Calu3 (cell line): ENCODE measurements at regions not wholly inside any gene's neighbourhood (a gene's known extent, or its start where the extent isn't known, plus 50 kb on each side); places are given as distances from the start of the nearest gene placed in this dataset.

ENCODE experiments used
- BruUV-seq: library from RNA; stranded (reverse); fragments of 400-500 nt; replicated peaks from 2 replicates; lab custom pipeline; 2021; lab: Mats Ljungman, UMichigan
- CTCF ChIA-PET: fragments of 300-600 bp; sonication (Branson Sonifier 250); formaldehyde crosslinking; loops from one replicate; lab custom pipeline; 2022; ENCODE audit warnings: antibody characterized with exemption; lab: Charles Lee
- DNase-seq: peaks from one replicate; pipeline ENCODE4 v3.0.0; 2022
- H3K27ac Mint-ChIP-seq: one replicate; pipeline ENCODE4 v1.8.0; 2022; ENCODE audit warnings: mixed read lengths; ENCODE audit not compliant: unreplicated experiment
- H3K27me3 Mint-ChIP-seq: one replicate; pipeline ENCODE4 v1.8.0; 2022; ENCODE audit warnings: mixed read lengths; ENCODE audit not compliant: unreplicated experiment
- H3K36me3 Mint-ChIP-seq: one replicate; pipeline ENCODE4 v1.8.0; 2022; ENCODE audit warnings: mild to moderate bottlenecking, moderate library complexity, mixed read lengths; ENCODE audit not compliant: insufficient read depth, unreplicated experiment
- H3K4me1 Mint-ChIP-seq: one replicate; pipeline ENCODE4 v1.8.0; 2022; ENCODE audit warnings: mild to moderate bottlenecking, low read depth, mixed read lengths; ENCODE audit not compliant: unreplicated experiment
- H3K4me3 Mint-ChIP-seq: one replicate; pipeline ENCODE4 v1.8.0; 2022; ENCODE audit warnings: mild to moderate bottlenecking, low read depth, moderate library complexity, mixed read lengths; ENCODE audit not compliant: unreplicated experiment
- H3K9me3 Mint-ChIP-seq: one replicate; pipeline ENCODE4 v1.8.0; 2022; ENCODE audit warnings: low read depth, mixed read lengths; ENCODE audit not compliant: unreplicated experiment
- intact Hi-C: fragments of 100-400 bp; cut with micrococcal nuclease; formaldehyde crosslinking; loops from one replicate; pipeline ENCODE4 v1.10.0; 2022; ENCODE audit not compliant: unreplicated experiment
- TF ChIP-seq, protein P1 (sequence below): fragments of 200-600 bp; IDR thresholded peaks from one replicate; pipeline ENCODE4 v1.8.0; 2022; ENCODE audit warnings: antibody characterized with exemption; ENCODE audit not compliant: unreplicated experiment

DNA sequence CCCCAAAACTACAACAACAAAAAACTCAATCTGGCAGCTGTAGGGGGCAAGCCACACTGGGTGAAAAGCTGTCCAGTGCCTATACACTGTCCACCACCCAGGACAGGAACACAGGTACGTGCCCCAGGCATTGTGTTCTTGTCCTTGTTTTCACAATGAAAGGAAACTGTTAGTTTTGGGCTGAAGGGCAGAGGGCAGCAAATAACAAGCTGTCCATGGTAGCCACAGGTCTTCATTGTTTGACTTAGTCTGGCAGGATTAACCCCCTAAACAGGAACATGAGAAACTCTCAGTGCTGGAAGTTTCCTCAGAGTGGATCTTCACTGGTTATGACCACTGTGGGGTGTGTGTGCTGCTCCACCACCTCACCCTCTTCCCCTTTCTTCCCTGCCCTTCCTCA, 224.6 kb upstream of the N4BP1 start:
- DNase-seq = no peak
- CTCF ChIA-PET = no interaction called here
- H3K9me3 Mint-ChIP-seq = peaks cover 2% of the 10 kb centered on the region
- no peak overlapping the region for H3K27ac Mint-ChIP-seq
- BruUV-seq = no TSS peak
- H3K4me3 Mint-ChIP-seq = no peak overlapping the region
- TF ChIP-seq, protein P1, sequence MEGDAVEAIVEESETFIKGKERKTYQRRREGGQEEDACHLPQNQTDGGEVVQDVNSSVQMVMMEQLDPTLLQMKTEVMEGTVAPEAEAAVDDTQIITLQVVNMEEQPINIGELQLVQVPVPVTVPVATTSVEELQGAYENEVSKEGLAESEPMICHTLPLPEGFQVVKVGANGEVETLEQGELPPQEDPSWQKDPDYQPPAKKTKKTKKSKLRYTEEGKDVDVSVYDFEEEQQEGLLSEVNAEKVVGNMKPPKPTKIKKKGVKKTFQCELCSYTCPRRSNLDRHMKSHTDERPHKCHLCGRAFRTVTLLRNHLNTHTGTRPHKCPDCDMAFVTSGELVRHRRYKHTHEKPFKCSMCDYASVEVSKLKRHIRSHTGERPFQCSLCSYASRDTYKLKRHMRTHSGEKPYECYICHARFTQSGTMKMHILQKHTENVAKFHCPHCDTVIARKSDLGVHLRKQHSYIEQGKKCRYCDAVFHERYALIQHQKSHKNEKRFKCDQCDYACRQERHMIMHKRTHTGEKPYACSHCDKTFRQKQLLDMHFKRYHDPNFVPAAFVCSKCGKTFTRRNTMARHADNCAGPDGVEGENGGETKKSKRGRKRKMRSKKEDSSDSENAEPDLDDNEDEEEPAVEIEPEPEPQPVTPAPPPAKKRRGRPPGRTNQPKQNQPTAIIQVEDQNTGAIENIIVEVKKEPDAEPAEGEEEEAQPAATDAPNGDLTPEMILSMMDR = no peak
- no peaks in the 10 kb centered on the region for H3K4me1 Mint-ChIP-seq
- no peaks in the 10 kb centered on the region for H3K36me3 Mint-ChIP-seq
- intact Hi-C loops = loop anchor here (10.0 kb wide), 1 partner anchor 150 kb away; no protein-coding TSS in a partner anchor
- peaks cover under 1% of the 10 kb centered on the region for H3K27me3 Mint-ChIP-seq

DNA sequence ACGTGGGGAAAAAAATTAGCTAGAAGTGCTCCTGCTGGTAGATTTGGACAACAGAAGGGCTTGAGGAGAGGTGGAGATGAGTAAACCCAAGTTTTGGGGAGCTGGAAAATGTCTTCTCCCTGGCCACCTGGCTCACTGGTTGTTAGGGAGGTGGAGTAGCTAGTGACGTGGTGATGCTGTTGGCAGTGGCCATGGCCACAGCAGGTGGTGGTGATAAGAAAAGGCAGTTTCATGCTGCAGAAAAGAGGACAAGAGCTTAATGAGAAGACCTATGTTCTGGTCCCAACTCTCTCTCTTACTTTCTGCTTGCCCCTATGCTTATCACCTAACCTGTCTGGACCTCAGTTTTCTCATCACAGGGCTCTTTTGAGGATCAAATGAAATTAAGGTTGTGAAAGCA, 223.5 kb upstream of the N4BP1 start:
- no peak overlapping the region for H3K4me3 Mint-ChIP-seq
- no TSS peak for BruUV-seq
- intact Hi-C loops = loop anchor here (10.0 kb wide), 1 partner anchor 149 kb away; no protein-coding TSS in a partner anchor
- H3K27ac Mint-ChIP-seq = no peak overlapping the region
- DNase-seq = no peak
- CTCF ChIA-PET = no interaction called here
- H3K36me3 Mint-ChIP-seq = no peaks in the 10 kb centered on the region
- H3K9me3 Mint-ChIP-seq = peaks cover 2% of the 10 kb centered on the region
- H3K27me3 Mint-ChIP-seq = no peaks in the 10 kb centered on the region
- H3K4me1 Mint-ChIP-seq = no peaks in the 10 kb centered on the region
- TF ChIP-seq, protein P1 = no peak

DNA sequence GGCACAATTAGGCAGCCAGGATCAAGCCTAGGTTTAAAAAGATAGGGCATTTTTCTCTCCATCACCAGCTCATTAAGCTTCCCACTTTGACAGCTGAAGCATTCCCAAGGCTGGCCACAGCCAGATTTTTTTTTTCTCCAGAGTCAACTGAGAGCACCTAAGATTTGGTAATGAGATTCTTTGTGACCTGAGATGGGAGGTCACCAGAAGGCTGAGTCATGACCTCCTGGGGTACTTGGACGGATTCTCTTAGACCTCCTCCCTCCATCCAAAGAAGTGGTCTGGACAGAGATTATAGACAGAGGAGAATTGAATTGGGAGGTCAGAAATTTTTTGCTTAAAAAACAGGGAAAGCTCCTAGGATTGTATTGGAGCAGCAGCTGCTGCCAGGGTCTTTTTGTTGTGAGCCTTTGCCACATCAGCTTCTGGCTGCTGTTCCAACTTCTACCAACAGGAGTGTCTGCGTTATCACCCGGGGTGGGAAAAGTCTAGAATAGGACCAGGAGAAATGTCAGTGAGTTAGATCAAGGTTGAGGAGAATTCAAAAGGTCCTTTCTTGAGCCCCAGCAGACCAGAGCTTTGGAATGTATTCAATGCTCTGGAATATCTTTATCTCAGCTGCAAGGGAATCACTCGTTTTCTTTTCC, 221.2 kb upstream of the N4BP1 start:
- Mint-ChIP-seq H3K4me1 (no peaks in the 10 kb centered on the region), H3K27me3 (no peaks in the 10 kb centered on the region), H3K36me3 (no peaks in the 10 kb centered on the region), H3K9me3 (no peaks in the 10 kb centered on the region), H3K27ac (no peak overlapping the region), H3K4me3 (no peak overlapping the region)
- CTCF ChIA-PET = interaction anchor here (0.6 kb wide), 1 partner anchor 236 kb away, joined by 3 read pairs; no protein-coding TSS in a partner anchor
- TF ChIP-seq, protein P1 = no peak
- no TSS peak for BruUV-seq
- intact Hi-C loops = loop anchor here (10.0 kb wide), 1 partner anchor 146 kb away; no protein-coding TSS in a partner anchor
- no peak for DNase-seq

DNA sequence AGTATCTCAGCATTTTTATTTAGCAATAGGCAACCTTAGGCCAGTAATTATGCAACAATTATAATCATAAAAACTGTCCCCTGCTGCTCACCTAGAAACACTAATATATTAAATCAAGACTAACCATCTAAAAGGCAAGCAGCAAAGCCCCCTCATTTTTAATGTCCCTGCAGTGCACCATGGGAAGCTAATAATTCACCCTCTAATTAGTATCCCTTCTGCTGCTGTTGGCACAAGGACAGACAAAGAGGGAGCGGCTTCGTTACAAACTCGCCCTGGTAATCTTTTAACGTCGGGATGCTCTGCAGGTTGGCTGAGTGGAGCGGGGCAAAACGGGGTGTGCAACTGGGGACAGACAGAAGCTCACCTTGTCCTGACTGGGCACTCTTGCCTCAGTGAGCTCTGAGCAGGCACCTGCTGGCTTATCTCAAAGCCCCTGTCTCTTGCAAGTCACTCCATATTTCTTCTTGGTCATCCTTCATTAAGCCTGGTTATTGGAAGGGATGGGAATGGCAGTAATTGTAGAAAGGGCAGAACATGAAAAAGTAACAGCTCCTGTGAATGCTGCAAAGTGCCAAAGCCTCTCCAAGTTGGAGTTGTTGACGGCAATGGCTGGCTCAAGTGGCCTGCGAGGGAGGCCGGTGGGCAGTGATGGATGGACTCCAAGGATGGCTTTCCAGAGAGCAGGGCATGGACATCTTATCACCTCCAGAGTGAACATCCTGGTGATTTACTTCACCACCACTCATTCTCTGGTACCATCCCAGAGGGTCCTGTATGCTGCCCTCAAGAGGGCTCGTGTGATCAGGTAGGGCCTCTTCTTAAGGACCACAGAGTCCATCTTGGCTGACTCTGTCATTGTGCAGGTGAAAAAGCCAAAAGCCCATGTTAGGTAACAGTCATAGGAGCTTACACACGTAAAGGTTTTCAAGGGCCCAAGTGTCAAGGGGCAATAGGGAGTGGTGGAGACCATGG, 219.6 kb upstream of the N4BP1 start:
- Mint-ChIP-seq H3K4me3 (no peak overlapping the region), H3K27ac (no peak overlapping the region), H3K36me3 (no peaks in the 10 kb centered on the region), H3K4me1 (no peaks in the 10 kb centered on the region), H3K27me3 (peaks cover 10% of the 10 kb centered on the region), H3K9me3 (no peaks in the 10 kb centered on the region)
- TF ChIP-seq, protein P1 = no peak
- CTCF ChIA-PET = no interaction called here
- intact Hi-C loops = loop anchor here (10.0 kb wide), 1 partner anchor 145 kb away; no protein-coding TSS in a partner anchor
- BruUV-seq = no TSS peak
- DNase-seq = no peak
